GM18907 (cell line): ENCODE measurements at regions not wholly inside any gene's neighbourhood (a gene's known extent, or its start where the extent isn't known, plus 50 kb on each side); places are given as distances from the start of the nearest gene placed in this dataset.

Experiments
- ATAC-seq: cut with Tn5 transposase; IDR thresholded peaks from one replicate; pipeline ENCODE4 v1.9.1; 2021; ENCODE audit warnings: mild to moderate bottlenecking, moderate library complexity; ENCODE audit not compliant: unreplicated experiment

- ATAC-seq = no peak
Observed at GRCh38 chr12:76259106-76259505, 89.1 kb downstream of the BBS10 start.

- no peak for ATAC-seq
Observed at GRCh38 chr12:76256904-76257303, 91.3 kb downstream of the BBS10 start.

GRCh38 chr12:76256321-76256720 lies 91.9 kb downstream of the BBS10 start:
- ATAC-seq = no peak

GRCh38 chr12:76255692-76256091 lies 92.5 kb downstream of the BBS10 start:
- no peak for ATAC-seq

- no peak for ATAC-seq
Observed at GRCh38 chr12:76255281-76255680, 92.9 kb downstream of the BBS10 start.

- ATAC-seq = no peak
Observed at GRCh38 chr12:76252031-76252430, 96.2 kb downstream of the BBS10 start.

- no peak for ATAC-seq
Observed at GRCh38 chr12:76250256-76250655, 98.0 kb downstream of the BBS10 start.

GRCh38 chr12:76249501-76249900 lies 98.7 kb downstream of the BBS10 start:
- no peak for ATAC-seq

GRCh38 chr12:76247992-76248391 lies 100.2 kb downstream of the BBS10 start:
- ATAC-seq = no peak

GRCh38 chr12:76247026-76247646 lies 101.1 kb downstream of the BBS10 start:
- no peak for ATAC-seq

- no peak for ATAC-seq
Observed at GRCh38 chr12:76246611-76247010, 101.6 kb downstream of the BBS10 start.

GRCh38 chr12:76244300-76244699 lies 103.9 kb downstream of the BBS10 start:
- no peak for ATAC-seq

GRCh38 chr12:76242813-76243550 lies 105.2 kb downstream of the BBS10 start:
- ATAC-seq = no peak

- no peak for ATAC-seq
Observed at GRCh38 chr12:76241371-76241770, 106.8 kb downstream of the BBS10 start.

- ATAC-seq = no peak
Observed at GRCh38 chr12:76240281-76240680, 107.9 kb downstream of the BBS10 start.

GRCh38 chr12:76238688-76239087 lies 109.5 kb downstream of the BBS10 start:
- no peak for ATAC-seq

GRCh38 chr12:76237086-76237701 lies 111.0 kb downstream of the BBS10 start:
- ATAC-seq = no peak

GRCh38 chr12:76236640-76237039 lies 111.6 kb downstream of the BBS10 start:
- ATAC-seq = no peak

- ATAC-seq = no peak
Observed at GRCh38 chr12:76234741-76235140, 113.5 kb downstream of the BBS10 start.

GRCh38 chr12:76232013-76232412 lies 116.2 kb downstream of the BBS10 start:
- ATAC-seq = no peak

GRCh38 chr12:76226956-76227355 lies 121.3 kb downstream of the BBS10 start:
- no peak for ATAC-seq

- ATAC-seq = no peak
Observed at GRCh38 chr12:76226397-76226796, 121.8 kb downstream of the BBS10 start.
